ENCODE measurements at regions not wholly inside any gene's neighbourhood (a gene's known extent, or its start where the extent isn't known, plus 50 kb on each side); places are given as distances from the start of the nearest gene placed in this dataset.
A peak's percentile ranks its signal among the peaks of the same experiment; 100 is the strongest.

DNA sequence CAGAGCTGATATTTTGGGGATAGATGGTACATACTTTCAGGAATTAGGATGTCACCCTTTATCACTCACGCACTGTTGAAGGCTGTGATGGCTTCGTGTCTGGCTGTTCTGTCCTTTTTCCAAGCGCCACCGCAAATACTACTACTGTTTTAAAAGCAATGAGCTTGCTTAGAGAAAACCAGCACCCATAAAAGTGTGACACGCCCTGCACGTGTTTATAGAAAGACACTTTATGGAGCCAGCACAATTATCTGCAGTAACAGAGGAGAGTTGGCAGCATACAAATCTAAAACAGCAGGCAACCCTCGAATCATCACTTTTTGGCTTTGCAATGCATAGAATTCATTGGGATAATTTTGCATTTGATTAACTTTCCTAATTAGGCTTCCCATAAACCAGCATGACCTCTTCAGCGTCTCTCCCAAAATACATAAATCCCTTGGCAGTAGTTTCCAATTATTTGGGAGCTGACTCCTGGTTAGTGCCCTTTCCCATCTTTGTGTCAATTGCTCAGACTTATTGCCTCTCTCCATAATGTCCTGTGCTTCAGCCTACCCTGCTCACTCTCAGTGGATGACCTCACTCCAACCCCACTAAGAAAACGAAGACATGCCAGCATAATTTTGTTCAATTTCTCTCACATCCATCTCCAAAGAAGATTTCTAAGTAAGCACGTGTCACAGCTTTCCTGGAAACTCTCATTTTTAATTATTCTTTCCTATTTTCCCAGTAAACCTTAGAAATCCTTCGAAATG is 118.7 kb upstream of the LARGE1 start:
- no peak for DNase-seq
- ATAC-seq, result no peak
- intact Hi-C loops (cut with DNase I), result no loop called here

GRCh38 chr22:34045311-34045710 is 125.0 kb upstream of the LARGE1 start:
- intact Hi-C loops (cut with DNase I), result no loop called here
- DNase-seq (no peak), ATAC-seq (peak in 1 of 2 donors; percentile 36)

- intact Hi-C loops (cut with DNase I), result loop anchor here in 1 of 2 donors (10.0 kb wide), 1 partner anchor 969 kb away; no protein-coding TSS in a partner anchor
- DNase-seq (peak; percentile 21), ATAC-seq (no peak)
Observed at GRCh38 chr22:34055525-34056200, 135.4 kb upstream of the LARGE1 start.

DNA sequence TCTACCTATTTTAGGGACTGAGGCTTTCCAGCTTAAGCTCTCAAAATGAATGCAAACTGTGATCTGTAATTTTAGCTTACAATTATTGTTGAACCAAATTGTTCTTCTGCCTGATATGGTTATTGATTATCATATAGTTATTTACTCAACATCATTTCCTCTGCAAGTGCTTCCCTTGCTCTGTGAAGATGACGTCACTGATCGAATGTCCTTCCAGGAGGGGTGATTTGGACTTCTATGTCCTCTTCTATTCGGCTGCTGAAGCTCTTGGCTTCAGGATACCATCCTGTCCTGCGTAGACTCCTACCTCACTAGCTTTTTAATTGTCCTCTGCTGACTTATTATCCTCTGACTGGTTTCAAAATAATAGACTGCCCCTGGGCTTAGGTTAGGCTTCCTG is 137.4 kb upstream of the LARGE1 start:
- ATAC-seq (no peak), DNase-seq (no peak)
- intact Hi-C loops (cut with DNase I), result loop anchor here in 1 of 2 donors (10.0 kb wide), 1 partner anchor 967 kb away; no protein-coding TSS in a partner anchor

DNA sequence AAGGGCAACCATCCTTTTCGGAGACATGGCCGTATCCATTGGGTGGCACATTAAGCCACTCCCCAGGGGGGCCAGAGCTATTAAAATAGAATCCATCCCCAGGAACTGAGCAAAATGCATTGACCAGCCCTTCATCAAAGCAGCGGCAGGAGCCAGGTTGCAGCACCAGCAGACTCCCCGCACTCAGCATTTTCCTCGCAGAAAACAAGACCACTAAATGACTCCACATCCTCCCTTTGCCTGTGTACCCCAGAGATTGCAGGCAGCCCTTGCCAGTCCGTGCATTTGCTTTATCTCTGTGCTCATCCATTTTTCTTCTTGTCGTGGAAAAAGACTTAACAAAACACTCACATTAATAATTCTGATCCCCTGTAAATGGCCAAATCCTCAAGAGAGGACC is 144.4 kb upstream of the LARGE1 start:
- intact Hi-C loops (cut with DNase I), result no loop called here
- DNase-seq (no peak), ATAC-seq (no peak)

- intact Hi-C loops (cut with DNase I), result no loop called here
- DNase-seq, result no peak
- no peak for ATAC-seq
Observed at GRCh38 chr22:34067031-34067430, 146.8 kb upstream of the LARGE1 start.

DNA sequence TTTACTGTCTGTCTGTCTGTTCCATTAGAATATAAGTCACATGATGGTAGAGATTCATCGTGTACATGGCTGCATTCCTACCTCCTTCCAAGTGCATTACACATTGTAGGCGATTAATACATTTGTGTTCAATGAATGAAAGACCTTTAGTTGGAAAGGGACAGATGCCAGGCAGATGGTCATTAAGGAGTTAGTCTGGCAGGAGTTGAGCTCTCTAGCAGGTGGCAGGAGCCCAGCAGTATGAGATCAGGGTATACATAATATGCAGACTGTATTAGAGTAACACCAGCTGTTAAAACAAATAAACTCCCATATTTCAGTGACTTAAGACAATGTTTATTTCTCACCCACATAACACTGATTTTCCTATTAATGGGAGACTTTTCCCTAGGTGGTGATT is 147.7 kb upstream of the LARGE1 start:
- ATAC-seq (no peak), DNase-seq (no peak)
- intact Hi-C loops (cut with DNase I), result no loop called here

GRCh38 chr22:34070051-34070450 is 149.8 kb upstream of the LARGE1 start:
- intact Hi-C loops (cut with DNase I), result no loop called here
- ATAC-seq, result no peak
- DNase-seq, result no peak

- DNase-seq (no peak), ATAC-seq (no peak)
- intact Hi-C loops (cut with DNase I), result no loop called here
Observed at GRCh38 chr22:34070531-34070930, 150.3 kb upstream of the LARGE1 start.

DNA sequence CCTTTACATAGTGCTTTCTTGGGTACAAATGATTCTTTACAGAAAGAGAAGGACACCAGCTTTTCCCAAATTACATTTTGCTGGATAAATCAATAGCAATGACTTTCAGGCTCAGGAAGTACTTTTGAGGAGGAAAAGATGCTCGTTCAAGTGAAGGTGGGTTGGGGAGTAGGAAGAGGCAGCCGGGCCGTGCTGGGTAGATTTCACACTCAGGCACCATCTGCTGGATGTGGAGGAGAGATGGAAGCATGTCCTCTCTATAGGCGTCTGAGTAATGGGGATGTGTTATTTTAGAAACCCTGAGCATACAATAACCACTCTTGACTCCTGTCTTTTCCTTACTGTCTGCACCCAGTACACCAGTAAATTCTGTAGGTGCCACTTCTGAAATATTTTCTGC is 152.3 kb upstream of the LARGE1 start:
- DNase-seq (no peak), ATAC-seq (no peak)
- intact Hi-C loops (cut with DNase I), result no loop called here

DNA sequence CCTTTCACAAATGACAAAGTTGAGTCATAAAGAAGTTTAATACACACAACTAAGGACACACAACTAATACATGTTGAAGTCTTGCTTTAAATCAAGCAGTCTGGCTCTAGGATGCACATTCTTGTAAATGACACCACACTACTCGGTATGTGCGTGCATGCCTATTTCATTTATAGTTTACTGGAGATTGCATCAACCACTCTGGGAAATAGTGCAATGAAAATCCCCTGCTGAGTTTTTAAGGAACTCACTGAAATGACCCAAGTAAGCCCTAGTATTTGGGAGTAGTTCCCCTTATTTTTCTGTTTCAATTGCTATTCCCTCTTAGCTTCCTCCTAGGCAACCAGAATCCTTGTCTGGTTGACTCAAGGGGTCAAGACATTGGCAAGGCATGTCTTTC is 160.2 kb upstream of the LARGE1 start:
- intact Hi-C loops (cut with DNase I), result no loop called here
- DNase-seq, result no peak
- ATAC-seq, result no peak

- no peak for DNase-seq
- intact Hi-C loops (cut with DNase I), result no loop called here
- ATAC-seq, result no peak
Observed at GRCh38 chr22:34096770-34097169, 176.5 kb upstream of the LARGE1 start.

DNA sequence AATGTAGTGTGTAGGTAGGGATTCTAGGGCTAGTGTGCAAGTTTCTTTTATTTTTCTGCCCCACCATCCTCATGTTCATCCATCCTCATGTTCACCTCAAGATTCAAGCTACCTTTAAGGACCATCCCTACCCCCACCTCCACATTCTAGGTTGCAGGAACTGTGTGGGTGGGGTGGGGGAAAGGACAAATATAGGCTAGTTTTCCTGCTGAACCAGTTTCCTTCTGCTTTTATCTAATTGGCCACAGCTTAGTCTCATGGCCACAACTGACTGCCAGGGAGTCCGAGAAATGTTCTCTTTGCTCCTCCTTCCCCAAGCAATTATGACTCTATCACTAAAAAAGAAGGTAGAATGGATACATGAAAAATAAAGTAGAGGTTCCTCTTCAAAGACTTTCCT is 179.0 kb upstream of the LARGE1 start:
- intact Hi-C loops (cut with DNase I), result no loop called here
- ATAC-seq (no peak), DNase-seq (no peak)

GRCh38 chr22:34102633-34103032 is 182.4 kb upstream of the LARGE1 start:
- intact Hi-C loops (cut with DNase I), result loop anchor here (10.0 kb wide), 2 partner anchors 588 to 798 kb away; no protein-coding TSS in a partner anchor
- ATAC-seq (no peak), DNase-seq (no peak)

DNA sequence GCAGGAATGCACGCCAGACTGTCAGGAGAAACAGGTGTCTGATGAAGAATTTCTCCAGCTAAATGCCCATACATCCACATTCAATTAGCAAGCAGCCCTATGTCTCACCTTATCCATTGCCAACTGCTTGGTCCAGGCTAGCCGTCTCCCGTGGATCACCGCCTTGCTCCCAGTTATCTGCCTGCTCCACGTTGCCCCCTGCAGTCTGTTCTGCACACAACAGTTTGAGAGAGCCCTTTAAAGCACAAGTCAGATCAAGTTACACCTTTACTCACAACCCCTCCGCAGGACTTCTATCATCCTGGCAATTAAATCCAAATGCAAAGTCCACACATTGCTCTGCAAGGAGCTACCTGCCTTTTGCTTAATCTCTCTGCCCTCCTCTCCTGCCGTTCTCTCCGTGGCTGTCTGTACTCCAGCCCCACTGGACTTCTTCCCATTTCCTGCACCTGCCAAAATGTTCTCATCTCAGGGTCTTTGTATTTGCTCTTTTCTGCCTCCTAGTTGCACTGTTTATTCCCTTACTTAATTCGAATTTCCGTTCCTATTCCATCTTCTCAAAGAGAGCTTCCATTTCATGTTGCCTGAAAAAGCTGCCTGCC is 185.3 kb upstream of the LARGE1 start:
- DNase-seq, result peak; percentile 69
- peak; percentile 57 to 91 for ATAC-seq
- intact Hi-C loops (cut with DNase I), result loop anchor here (2.0 to 10.0 kb wide), 4 partner anchors 178 to 803 kb away; no protein-coding TSS in a partner anchor

DNA sequence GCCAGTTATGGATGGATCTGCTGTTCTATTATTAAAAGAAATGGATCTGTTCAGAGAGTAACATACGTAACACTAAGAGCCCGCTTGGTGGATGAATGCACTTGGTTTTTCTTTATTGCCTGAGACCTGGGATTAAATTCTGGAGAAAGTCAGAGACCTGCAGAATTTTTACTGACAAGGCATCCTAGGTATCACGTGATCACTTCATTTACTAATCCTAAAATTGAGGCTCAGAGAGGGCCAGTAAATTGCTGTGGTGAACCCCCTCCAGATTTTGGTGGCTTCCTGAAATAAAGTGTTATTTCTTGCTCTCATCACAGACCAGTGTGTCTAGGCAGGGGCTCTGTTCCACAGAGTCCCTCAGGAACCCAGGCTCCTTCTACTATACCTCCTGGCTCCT is 187.9 kb upstream of the LARGE1 start:
- no peak for DNase-seq
- intact Hi-C loops (cut with DNase I), result loop anchor here (5.0 to 10.0 kb wide), 3 partner anchors 181 to 803 kb away; no protein-coding TSS in a partner anchor
- no peak for ATAC-seq

DNA sequence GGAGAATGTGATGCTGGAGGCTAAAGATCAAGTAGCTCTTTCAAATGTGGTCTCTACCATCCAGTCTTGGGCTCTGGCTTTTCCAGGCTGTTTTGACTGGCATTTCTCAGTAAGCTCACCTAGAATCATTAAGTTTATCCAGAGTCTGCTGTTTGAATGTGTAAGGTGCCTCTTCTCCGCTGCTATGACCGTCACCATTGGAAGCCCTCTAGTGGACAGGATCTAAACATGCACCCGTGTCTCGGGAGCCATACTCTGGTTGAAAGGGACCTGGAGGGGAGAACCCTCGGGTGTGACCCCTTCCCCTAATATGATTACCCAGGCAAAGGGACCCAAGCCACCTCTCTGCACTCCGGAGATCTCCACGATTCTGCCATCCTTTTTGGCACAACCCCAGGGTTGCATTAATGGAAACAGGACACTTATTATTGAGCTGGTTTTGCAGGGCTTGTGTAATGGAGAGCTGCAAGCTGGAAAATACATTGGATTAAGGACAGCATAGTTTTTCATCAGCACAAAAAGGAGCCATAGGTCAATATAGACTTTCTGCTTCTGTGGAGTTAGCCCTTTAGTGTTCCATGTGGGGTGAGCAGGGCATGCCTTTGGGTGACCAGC is 191.0 kb upstream of the LARGE1 start:
- ATAC-seq, result peak in 1 of 2 donors; percentile 75
- intact Hi-C loops (cut with DNase I), result no loop called here
- no peak for DNase-seq

GRCh38 chr22:34113381-34113780 is 193.1 kb upstream of the LARGE1 start:
- DNase-seq, result no peak
- no peak for ATAC-seq
- intact Hi-C loops (cut with DNase I), result no loop called here

DNA sequence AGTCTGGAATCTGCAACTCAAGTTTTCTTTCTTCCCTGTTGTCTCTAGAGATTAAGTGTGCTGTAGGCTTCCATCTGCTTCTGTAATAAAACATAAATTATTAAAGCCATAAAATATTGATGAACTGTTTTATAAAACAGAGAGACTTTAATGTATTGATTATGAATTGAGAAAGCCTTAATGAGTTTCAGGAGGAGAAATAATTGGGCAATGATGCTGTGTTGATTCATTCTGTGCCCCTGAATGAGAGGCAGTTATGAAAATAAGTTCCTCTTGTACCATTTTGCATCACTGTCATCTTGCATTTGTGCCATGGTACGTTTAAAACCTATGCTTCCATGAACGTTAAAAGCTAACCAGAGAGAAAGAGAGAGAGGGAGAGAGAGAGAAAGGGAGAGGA is 194.1 kb upstream of the LARGE1 start:
- intact Hi-C loops (cut with DNase I), result no loop called here
- DNase-seq, result no peak
- no peak for ATAC-seq

- intact Hi-C loops (cut with DNase I), result no loop called here
- no peak for DNase-seq
- ATAC-seq, result no peak
Observed at GRCh38 chr22:34115722-34116121, 195.4 kb upstream of the LARGE1 start.

Measured in left cardiac atrium (tissue), 4 donors.